HG02623 (cell line): ENCODE measurements at regions not wholly inside any gene's neighbourhood (a gene's known extent, or its start where the extent isn't known, plus 50 kb on each side); places are given as distances from the start of the nearest gene placed in this dataset.
"Not testable (repeated sequence)": the region's sequence is repeated elsewhere in the genome, so short reads cannot be mapped to it uniquely, and the experiment has no call there.

Experiments
- ATAC-seq: cut with Tn5 transposase; IDR thresholded peaks from one replicate; pipeline ENCODE4 v1.9.1; 2021; ENCODE audit warnings: moderate library complexity; ENCODE audit not compliant: unreplicated experiment

GRCh38 chr7:104956753-104957450, 57.1 kb upstream of the KMT2E start:
- ATAC-seq, result peak; percentile 91

DNA sequence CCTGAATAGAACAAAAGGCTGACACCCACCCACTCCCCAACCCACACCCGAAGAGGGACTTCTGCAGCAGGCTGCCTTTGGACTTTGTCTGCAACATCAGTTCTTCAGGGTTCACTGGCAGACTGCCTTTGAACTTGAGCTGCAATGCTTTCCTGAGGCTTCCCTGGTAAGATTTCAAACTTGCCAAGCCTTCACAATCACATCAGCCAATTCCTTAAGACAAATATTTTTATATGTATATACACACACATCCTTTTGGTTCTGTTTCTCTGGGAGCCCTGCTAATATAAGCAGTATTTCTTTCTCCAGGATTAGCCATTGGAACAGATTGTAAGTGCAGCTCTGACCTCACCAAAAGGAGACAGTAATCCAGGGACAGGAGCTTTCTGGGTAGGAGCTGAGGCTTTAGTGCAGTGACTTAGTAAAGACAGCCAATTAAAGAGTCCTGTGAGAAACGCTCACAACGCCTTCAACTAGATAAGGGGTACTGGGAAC, 55.6 kb upstream of the KMT2E start:
- ATAC-seq, result no peak

GRCh38 chr7:104959483-104959882, 54.5 kb upstream of the KMT2E start:
- not testable (repeated sequence) for ATAC-seq

- ATAC-seq, result peak; percentile 36
Measured at GRCh38 chr7:104960741-104961448, 53.1 kb upstream of the KMT2E start.

- ATAC-seq, result no peak
Measured at GRCh38 chr7:104961821-104962220, 52.2 kb upstream of the KMT2E start.

- no peak for ATAC-seq
Measured at GRCh38 chr7:104962781-104963180, 51.2 kb upstream of the KMT2E start.

DNA sequence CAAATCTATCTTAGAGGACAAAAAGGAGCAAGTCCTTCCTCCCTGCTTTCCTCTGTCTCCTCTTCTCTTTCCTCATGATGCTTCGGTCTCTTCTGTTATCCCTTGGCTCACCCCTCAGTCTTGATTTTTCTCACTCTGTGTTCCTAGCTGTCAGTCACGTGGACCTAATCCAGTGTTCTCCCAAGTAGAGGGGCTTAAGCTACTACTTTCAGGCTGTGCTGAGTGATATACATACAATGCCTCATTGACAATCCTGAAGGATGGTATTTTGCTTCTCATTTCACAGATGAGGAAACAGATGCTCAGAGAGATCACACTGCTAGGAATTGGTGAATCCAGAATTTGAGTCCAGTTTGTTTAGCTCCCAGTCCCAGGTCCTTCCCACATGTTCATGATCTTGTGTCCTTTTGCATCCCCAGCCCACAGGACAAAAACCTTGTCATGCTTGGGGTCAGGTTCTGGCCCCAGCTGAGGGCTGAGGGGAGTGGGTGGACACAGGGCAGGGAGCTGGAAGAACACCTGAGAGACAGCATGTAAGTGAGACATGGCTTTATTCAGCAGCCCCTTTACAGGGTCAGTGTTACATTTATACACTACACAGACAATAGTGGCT, 50.5 kb upstream of the KMT2E start:
- no peak for ATAC-seq

- no peak for ATAC-seq
Measured at GRCh38 chr7:104963991-104964385, 50.0 kb upstream of the KMT2E start.
